ENCODE measurements at regions not wholly inside any gene's neighbourhood (a gene's known extent, or its start where the extent isn't known, plus 50 kb on each side); places are given as distances from the start of the nearest gene placed in this dataset.
A peak's percentile ranks its signal among the peaks of the same experiment; 100 is the strongest.

DNA sequence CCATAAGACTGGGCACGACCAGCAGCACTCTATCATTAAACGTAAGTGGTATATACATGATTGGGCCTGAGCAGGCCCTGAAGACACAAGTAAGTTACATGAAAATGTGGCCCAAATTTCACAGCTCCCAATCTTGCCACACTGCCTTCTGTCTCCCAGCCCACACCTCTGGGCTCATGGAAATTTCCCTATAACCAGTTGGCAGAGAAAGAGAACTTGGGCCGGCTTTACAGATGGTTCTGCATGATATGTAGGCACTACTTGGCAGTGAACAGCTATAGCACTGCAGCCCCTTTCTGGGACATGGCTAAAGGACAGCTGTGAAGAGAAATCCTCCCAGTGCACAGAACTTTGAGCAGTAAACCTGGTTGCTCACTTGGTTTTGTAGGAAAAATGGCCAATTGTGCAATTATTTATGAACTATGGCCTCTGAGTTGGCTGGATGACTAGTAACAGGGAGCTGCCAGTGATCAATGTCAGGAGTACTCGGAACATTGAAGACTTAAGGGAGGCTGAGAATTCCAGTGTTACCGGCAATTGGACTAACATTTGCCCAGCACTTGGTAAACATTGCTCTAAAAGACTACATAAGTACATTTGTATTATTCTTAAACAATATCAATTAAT is 1006.6 kb upstream of the LRRN3 start:
- Histone ChIP-seq H3K4me3 (no peak overlapping the region), H3K27ac (no peak overlapping the region), H3K4me1 (replicated peaks in 1 of 2) (no peaks in the 10 kb centered on the region)
- no peak for ATAC-seq (replicated peaks in 6 of 8)
- in situ Hi-C loops (cut with MboI; ENCODE audit: low pct_unique_long_range_greater_than_20kb in 2 of 9, low sequenced_read_pairs in 9 of 9, unreplicated experiment in 9 of 9) = no loop called here
- WGBS, 10 experiments = 20 to 100% (median 75%) methylated on average over 1 to 5 of the region's 5 CpGs; no CpG with 5 or more reads in 2 of the 10 experiments

DNA sequence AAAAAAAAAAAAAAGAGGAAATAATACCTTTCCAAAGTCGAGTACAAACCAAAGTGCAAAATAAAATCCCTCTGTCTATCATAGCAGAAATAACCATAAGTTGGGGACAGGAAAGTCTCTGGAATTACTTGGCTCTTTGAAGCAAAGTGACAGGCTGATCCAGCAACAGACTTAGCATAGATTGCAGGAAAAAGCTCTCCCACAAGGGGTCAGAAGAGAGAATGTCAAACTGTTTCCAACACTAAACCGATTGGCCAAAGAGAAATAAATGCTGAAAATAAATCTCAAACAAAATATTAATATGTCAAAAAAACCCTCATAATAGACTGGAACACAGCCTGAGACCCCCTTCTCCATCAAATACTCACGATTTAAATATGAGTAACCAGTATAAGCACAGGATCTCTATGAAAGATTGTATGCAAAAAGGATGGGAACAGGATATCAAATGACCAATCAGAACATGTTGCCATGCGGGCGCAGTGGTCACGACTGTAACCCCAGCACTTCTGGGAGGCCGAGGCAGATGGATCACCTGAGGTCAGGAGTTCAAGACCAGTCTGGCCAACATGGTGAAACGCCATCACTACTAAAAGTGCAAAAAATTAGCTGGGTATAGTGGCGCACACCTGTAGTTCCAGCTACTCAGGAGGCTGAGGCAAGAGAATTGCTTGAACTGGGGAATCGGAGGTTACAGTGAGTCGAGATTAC is 1000.7 kb upstream of the LRRN3 start:
- no peak overlapping the region for H3K27ac ChIP-seq
- no peak overlapping the region for H3K4me3 ChIP-seq
- ATAC-seq (replicated peaks in 6 of 8) = peak in 2 of 8 experiments; percentile 33 to 55
- in situ Hi-C loops (cut with MboI; ENCODE audit: low pct_unique_long_range_greater_than_20kb in 2 of 9, low sequenced_read_pairs in 9 of 9, unreplicated experiment in 9 of 9) = no loop called here
- H3K4me1 ChIP-seq (replicated peaks in 1 of 2) = no peaks in the 10 kb centered on the region
- WGBS, 10 experiments = 18 to 100% (median 77%) methylated on average over 2 to 11 of the region's 11 CpGs

DNA sequence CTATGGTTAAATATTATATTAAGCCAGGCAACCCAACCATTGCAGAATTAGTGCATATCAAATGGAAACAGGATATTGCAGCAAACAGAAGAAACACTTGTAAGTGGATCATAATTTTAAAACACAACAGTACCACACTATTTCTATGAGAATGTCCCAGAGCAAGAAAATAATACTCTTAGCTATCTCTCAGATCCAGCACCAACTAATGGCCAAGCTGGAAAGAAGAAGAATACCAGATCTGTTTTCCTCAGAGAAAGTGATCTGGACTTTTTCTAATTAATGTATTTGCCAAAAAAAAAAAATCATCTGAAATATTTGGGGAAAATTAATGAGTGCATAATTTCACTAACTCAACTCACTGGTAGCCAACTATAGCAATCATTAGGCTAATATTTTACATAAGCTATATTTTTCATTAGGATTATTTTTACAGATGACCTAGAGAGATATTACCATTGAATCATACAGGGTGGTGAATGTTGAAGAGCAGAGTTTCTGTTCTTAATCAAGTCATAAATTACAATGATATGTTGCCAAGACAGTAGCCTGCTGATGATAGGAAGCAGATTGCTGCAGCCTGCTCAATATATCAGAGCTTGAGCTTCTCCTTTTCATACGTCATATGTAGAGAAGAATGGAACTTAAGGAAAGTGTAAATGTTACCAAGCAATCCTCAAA is 995.4 kb upstream of the LRRN3 start:
- Histone ChIP-seq H3K27ac (no peak overlapping the region), H3K4me3 (no peak overlapping the region), H3K4me1 (replicated peaks in 1 of 2) (no peaks in the 10 kb centered on the region)
- in situ Hi-C loops (cut with MboI; ENCODE audit: low pct_unique_long_range_greater_than_20kb in 2 of 9, low sequenced_read_pairs in 9 of 9, unreplicated experiment in 9 of 9) = no loop called here
- WGBS, 10 experiments = 0 to 88% (median 61%) methylated on average over 1 of the region's 1 CpG; no CpG with 5 or more reads in 2 of the 10 experiments
- peak in 2 of 8 experiments; percentile 32 to 42 for ATAC-seq (replicated peaks in 6 of 8)

DNA sequence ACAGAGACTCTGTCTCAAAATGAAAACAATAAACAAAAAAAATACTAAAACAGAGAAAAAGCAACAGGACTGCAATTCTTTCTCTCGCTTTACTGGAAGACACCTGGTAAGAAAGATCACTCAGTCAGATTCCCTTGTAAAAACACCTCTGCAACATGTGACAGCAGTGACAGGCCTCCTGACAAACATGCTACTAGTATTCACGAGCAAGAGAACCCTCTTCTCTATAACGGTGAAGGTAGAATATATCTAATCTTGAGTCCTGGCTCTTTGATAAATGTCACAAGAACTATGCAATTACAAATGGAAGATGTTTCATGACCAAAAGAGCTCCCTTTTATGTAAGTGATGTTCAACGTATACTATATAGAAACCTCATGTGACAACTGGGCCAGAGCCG is 986.7 kb upstream of the LRRN3 start:
- Histone ChIP-seq H3K4me3 (no peak overlapping the region), H3K27ac (no peak overlapping the region), H3K4me1 (replicated peaks in 1 of 2) (peaks cover 0 to 3% of the 10 kb centered on the region in 2 donors)
- in situ Hi-C loops (cut with MboI; ENCODE audit: low pct_unique_long_range_greater_than_20kb in 2 of 9, low sequenced_read_pairs in 9 of 9, unreplicated experiment in 9 of 9) = no loop called here
- WGBS, 10 experiments = 13 to 100% (median 91%) methylated on average over 1 to 5 of the region's 5 CpGs; no CpG with 5 or more reads in 2 of the 10 experiments
- no peak for ATAC-seq (replicated peaks in 6 of 8)

DNA sequence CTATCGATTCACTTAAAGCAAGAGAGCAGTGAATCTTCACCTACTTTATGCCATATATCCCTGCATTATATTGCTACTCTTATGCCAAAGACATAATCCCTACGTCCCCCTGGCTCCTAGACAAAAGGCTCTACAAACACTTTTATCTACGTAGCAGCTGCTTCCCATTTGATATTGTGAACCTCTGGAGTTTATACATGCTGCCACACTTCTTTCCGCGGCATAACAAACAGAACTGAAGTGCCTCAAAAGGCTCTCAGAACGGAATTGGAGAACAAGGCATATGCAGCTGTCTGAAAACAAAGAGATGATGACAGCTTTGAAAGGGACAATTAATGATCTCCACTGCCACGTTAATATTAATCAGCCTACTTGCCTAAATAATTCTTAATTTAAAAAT is 985.6 kb upstream of the LRRN3 start:
- peak in 5 of 8 experiments; percentile 61 to 74 (median 69) for ATAC-seq (replicated peaks in 6 of 8)
- H3K27ac ChIP-seq = no peak overlapping the region
- peaks cover 0 to 3% of the 10 kb centered on the region in 2 donors for H3K4me1 ChIP-seq (replicated peaks in 1 of 2)
- in situ Hi-C loops (cut with MboI; ENCODE audit: low pct_unique_long_range_greater_than_20kb in 2 of 9, low sequenced_read_pairs in 9 of 9, unreplicated experiment in 9 of 9) = no loop called here
- H3K4me3 ChIP-seq = no peak overlapping the region
- 0 to 24% (median 12%) methylated on average over 2 to 7 of the region's 7 CpGs; no CpG with 5 or more reads in 1 of the 10 experiments for WGBS, 10 experiments

DNA sequence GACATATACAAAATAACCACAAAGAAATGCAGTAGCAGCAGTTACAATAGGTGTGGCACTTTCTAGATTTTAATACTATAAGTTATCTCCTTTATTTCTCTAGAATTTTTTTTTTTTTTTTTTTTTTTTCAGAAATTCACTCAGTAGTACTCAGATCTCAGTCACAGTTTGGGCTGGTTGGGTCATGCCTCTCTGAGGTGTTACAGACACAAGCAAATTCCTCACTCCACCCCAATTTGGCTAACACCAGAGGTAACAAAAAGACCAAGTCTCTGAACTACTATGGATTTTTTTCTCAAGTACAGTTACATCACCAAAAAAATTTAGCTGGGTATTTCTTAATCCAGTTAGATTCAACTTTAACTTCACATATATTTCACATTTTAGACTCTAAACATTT is 985.1 kb upstream of the LRRN3 start:
- in situ Hi-C loops (cut with MboI; ENCODE audit: low pct_unique_long_range_greater_than_20kb in 2 of 9, low sequenced_read_pairs in 9 of 9, unreplicated experiment in 9 of 9) = no loop called here
- H3K4me1 ChIP-seq (replicated peaks in 1 of 2) = peaks cover 0 to 3% of the 10 kb centered on the region in 2 donors
- H3K27ac ChIP-seq = no peak overlapping the region
- H3K4me3 ChIP-seq = no peak overlapping the region
- ATAC-seq (replicated peaks in 6 of 8) = no peak

DNA sequence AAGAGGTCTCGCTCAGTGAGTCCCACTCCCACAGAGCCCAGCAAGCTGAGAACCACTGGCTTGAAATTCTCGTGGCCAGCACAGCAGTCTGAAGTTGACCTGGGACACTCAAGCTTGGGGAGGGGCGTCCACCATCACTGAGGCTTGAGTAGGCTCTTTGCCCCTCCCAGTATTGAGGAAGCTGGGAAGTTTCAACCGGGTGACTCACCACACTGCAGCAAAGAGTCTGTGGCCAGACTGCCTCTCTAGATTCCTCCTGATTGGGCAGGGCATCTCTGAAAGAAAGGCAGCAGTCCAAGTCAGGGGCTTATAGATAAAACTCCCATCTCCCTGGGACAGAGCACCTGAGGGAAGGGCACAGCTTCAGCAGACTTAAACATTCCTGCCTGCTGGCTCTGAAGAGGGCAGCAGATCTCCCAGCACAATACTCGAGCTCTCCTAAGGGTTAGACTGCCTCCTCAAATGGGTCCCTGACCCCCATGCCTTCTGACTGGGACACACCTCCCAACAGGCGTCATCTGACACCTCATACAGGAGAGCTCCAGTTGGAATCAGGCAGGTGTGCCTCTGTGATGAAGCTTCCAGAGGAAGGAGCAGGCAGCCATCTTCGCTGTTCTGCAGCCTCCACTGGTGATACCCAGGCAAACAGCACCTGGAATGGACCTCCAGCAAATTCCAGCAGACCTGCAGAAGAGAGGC is 970.9 kb upstream of the LRRN3 start:
- H3K4me3 ChIP-seq = no peak overlapping the region
- WGBS, 10 experiments = 0 to 93% (median 44%) methylated on average over 1 to 3 of the region's 7 CpGs; no CpG with 5 or more reads in 2 of the 10 experiments
- no peak overlapping the region for H3K27ac ChIP-seq
- H3K4me1 ChIP-seq (replicated peaks in 1 of 2) = no peaks in the 10 kb centered on the region
- in situ Hi-C loops (cut with MboI; ENCODE audit: low pct_unique_long_range_greater_than_20kb in 2 of 9, low sequenced_read_pairs in 9 of 9, unreplicated experiment in 9 of 9) = no loop called here
- peak in 2 of 8 experiments; percentile 90 to 96 for ATAC-seq (replicated peaks in 6 of 8)

DNA sequence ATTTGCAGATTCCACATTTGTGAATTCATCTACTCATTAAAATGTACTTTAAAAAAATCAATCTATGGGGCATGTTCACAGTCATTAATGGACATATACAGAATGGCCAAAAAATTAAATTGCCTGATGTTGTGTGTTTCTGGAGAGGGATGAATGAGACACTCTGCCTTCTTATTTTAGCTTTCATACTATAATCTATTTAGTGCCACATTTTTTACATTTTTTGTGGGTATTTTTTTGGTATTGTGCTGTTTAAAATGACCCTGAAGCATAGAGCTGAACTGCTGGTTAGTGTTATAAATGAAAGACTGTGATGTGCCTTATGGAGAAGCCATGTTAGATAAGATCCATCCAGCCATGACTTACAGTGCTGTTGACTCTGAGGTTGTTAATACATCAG is 961.8 kb upstream of the LRRN3 start:
- in situ Hi-C loops (cut with MboI; ENCODE audit: low pct_unique_long_range_greater_than_20kb in 2 of 9, low sequenced_read_pairs in 9 of 9, unreplicated experiment in 9 of 9) = no loop called here
- no peak for ATAC-seq (replicated peaks in 6 of 8)

DNA sequence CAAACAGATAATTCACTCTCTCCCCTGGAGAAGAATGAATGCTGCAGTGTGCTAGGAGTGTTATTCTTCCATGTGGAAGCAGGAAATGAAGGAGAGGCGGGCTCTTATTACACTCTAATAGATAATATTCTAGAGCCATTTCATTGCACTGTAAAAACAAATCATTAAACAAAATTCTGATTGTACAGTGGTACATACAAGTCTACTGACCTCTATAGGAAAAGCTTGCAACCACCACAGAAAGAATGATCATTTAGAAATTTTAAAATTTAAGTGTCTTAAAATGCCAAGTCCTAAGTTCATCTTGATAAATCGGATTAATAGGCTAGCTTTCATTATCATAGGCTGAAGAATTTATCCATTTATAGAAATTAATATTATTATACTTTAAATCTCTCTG is 960.3 kb upstream of the LRRN3 start:
- Histone ChIP-seq H3K27ac (no peak overlapping the region), H3K4me1 (replicated peaks in 1 of 2) (no peaks in the 10 kb centered on the region), H3K4me3 (no peak overlapping the region)
- in situ Hi-C loops (cut with MboI; ENCODE audit: low pct_unique_long_range_greater_than_20kb in 2 of 9, low sequenced_read_pairs in 9 of 9, unreplicated experiment in 9 of 9) = no loop called here
- peak in 3 of 8 experiments; percentile 25 to 35 (median 29) for ATAC-seq (replicated peaks in 6 of 8)
- 0 to 89% (median 48%) methylated on average over 1 to 2 of the region's 2 CpGs; no CpG with 5 or more reads in 2 of the 10 experiments for WGBS, 10 experiments

More for the DNA sequence above, 961.8 kb upstream of the LRRN3 start:
- H3K27ac ChIP-seq = no peak overlapping the region
- H3K4me1 ChIP-seq (replicated peaks in 1 of 2) = no peaks in the 10 kb centered on the region
- H3K4me3 ChIP-seq = no peak overlapping the region

DNA sequence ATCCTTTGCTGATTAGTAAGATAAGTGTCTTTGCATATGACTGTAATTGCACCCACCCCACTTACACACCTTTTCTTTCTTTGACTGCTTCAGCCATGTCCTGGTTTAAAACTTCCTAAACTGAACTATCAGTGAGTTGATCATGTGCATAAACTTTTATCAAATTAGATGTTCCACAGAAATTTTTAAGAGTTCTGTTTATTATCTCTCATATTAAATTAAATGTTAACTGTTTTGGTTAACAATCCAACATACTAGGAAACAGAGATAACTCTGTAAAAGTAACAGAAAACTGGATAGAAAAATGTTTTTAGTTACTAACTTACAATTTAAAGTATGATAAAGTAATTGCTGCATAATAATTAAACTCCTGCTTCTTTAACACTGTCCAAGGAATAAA is 959.6 kb upstream of the LRRN3 start:
- H3K27ac ChIP-seq = no peak overlapping the region
- in situ Hi-C loops (cut with MboI; ENCODE audit: low pct_unique_long_range_greater_than_20kb in 2 of 9, low sequenced_read_pairs in 9 of 9, unreplicated experiment in 9 of 9) = no loop called here
- no peak overlapping the region for H3K4me3 ChIP-seq
- ATAC-seq (replicated peaks in 6 of 8) = no peak
- H3K4me1 ChIP-seq (replicated peaks in 1 of 2) = no peaks in the 10 kb centered on the region

DNA sequence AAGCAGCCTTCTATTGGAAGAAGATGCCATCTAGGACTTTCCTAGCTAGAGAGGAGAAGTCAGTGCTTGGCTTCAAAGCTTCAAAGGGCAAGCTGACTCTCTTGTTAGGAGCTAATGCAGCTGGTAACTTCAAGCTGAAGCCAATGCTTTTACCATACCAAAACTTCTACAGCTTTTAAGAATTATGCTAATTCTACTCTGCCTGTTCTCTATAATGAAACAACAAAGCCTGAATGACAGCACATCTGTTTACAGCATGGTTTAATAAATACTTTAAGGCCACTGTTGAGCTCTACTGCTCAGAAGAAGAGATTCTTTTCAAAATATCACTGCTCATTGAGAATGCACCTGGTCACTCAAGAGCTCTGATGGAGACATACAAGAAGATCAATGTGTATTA is 951.9 kb upstream of the LRRN3 start:
- peak in 2 of 8 experiments; percentile 61 to 79 for ATAC-seq (replicated peaks in 6 of 8)
- in situ Hi-C loops (cut with MboI; ENCODE audit: low pct_unique_long_range_greater_than_20kb in 2 of 9, low sequenced_read_pairs in 9 of 9, unreplicated experiment in 9 of 9) = no loop called here
- Histone ChIP-seq H3K4me1 (replicated peaks in 1 of 2) (no peaks in the 10 kb centered on the region), H3K4me3 (no peak overlapping the region), H3K27ac (no peak overlapping the region)

DNA sequence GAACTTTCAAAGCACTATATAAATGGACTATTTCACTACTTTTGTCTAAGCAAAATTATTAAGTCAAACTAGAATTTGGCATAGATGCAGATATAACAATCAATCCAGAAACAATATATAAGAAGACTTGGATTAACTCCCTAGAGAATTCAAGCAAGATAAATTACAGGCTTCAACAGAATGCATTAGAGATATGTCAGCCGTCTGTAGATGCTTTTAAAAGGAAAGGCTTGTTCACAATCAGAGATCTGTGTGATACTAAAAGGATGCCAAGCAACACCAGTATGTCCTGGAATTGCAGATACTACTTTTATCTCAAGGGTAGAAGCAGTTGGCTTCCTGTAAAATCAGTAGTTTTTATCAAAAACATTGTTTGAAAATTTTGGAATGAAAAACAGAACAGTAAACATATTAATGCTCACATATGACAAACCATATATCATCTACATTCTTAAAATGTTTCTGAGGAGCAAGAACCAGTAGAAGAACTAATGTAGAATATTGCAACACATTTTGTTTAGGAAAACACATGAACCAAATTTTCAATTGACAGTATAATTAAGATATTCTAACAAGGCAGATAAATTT is 947.9 kb upstream of the LRRN3 start:
- ATAC-seq (replicated peaks in 6 of 8) = no peak
- 17 to 86% (median 50%) methylated on average over 1 of the region's 1 CpG; no CpG with 5 or more reads in 5 of the 10 experiments for WGBS, 10 experiments
- no peak overlapping the region for H3K27ac ChIP-seq
- in situ Hi-C loops (cut with MboI; ENCODE audit: low pct_unique_long_range_greater_than_20kb in 2 of 9, low sequenced_read_pairs in 9 of 9, unreplicated experiment in 9 of 9) = no loop called here
- no peak overlapping the region for H3K4me3 ChIP-seq
- peaks cover 0 to 7% of the 10 kb centered on the region in 2 donors for H3K4me1 ChIP-seq (replicated peaks in 1 of 2)

DNA sequence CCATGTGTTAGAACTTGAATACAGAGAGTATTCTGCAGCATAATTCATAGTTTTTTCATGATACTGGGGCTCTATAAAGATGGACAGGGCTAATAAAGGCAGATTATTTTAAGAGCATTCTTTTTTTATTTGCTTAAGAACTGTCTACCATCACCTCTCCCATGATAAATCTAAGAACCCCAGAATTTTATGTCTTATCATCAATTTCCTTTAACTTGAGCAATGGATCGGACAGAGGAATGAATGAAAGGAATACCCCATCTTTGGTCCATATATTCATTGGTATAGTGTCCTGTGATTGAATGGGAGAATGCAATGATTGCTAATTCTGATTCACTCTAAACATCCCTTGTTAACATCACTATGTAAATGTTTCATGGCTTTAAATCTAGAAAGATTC is 946.3 kb upstream of the LRRN3 start:
- no peak for ATAC-seq (replicated peaks in 6 of 8)
- WGBS, 10 experiments = 43 to 100% (median 85%) methylated on average over 1 of the region's 1 CpG; no CpG with 5 or more reads in 4 of the 10 experiments

More for the DNA sequence above, 946.3 kb upstream of the LRRN3 start:
- in situ Hi-C loops (cut with MboI; ENCODE audit: low pct_unique_long_range_greater_than_20kb in 2 of 9, low sequenced_read_pairs in 9 of 9, unreplicated experiment in 9 of 9) = no loop called here
- H3K27ac ChIP-seq = no peak overlapping the region
- H3K4me1 ChIP-seq (replicated peaks in 1 of 2) = peaks cover 0 to 7% of the 10 kb centered on the region in 2 donors
- no peak overlapping the region for H3K4me3 ChIP-seq
